Esophagus mucosa (tissue), 1 donor: ENCODE measurements at regions not wholly inside any gene's neighbourhood (a gene's known extent, or its start where the extent isn't known, plus 50 kb on each side); places are given as distances from the start of the nearest gene placed in this dataset.

Experiments used
- ATAC-seq: fragments of 200-7000 bp; cut with Tn5 transposase; one replicate; pipeline ENCODE4 v1.9.1; 2020
- donor health status: DM: yes; HTN: yes; CAD: no.

- no peak for ATAC-seq
These were observed 152.7 kb downstream of the CHRM3 start for GRCh38 chr1:239539051-239539450.

GRCh38 chr1:239539812-239540211, 153.4 kb downstream of the CHRM3 start:
- no peak for ATAC-seq

- ATAC-seq, result no peak
These were observed 157.5 kb downstream of the CHRM3 start for GRCh38 chr1:239543873-239544272.

GRCh38 chr1:239545466-239545865, 159.1 kb downstream of the CHRM3 start:
- ATAC-seq, result no peak

GRCh38 chr1:239547987-239548386, 161.6 kb downstream of the CHRM3 start:
- no peak for ATAC-seq

- ATAC-seq, result peak; percentile 89
These were observed 163.8 kb downstream of the CHRM3 start for GRCh38 chr1:239550178-239550577.

- ATAC-seq, result no peak
These were observed 169.0 kb downstream of the CHRM3 start for GRCh38 chr1:239555350-239555749.

- ATAC-seq, result no peak
These were observed 172.2 kb downstream of the CHRM3 start for GRCh38 chr1:239558559-239558958.

GRCh38 chr1:239558991-239559390, 172.6 kb downstream of the CHRM3 start:
- peak; percentile 47 for ATAC-seq

GRCh38 chr1:239560921-239561320, 174.6 kb downstream of the CHRM3 start:
- ATAC-seq, result no peak

GRCh38 chr1:239562095-239562494, 175.7 kb downstream of the CHRM3 start:
- ATAC-seq, result no peak

GRCh38 chr1:239563681-239564080, 177.3 kb downstream of the CHRM3 start:
- ATAC-seq, result no peak

- peak; percentile 80 for ATAC-seq
These were observed 179.7 kb downstream of the CHRM3 start for GRCh38 chr1:239566074-239566473.

GRCh38 chr1:239570878-239571277, 184.5 kb downstream of the CHRM3 start:
- ATAC-seq, result no peak

- ATAC-seq, result no peak
These were observed 185.8 kb downstream of the CHRM3 start for GRCh38 chr1:239572183-239572582.

- no peak for ATAC-seq
These were observed 187.7 kb downstream of the CHRM3 start for GRCh38 chr1:239574112-239574511.

- no peak for ATAC-seq
These were observed 188.7 kb downstream of the CHRM3 start for GRCh38 chr1:239575113-239575512.

GRCh38 chr1:239583536-239583935, 197.2 kb downstream of the CHRM3 start:
- ATAC-seq, result no peak

GRCh38 chr1:239586128-239586527, 199.8 kb downstream of the CHRM3 start:
- no peak for ATAC-seq

GRCh38 chr1:239587066-239587465, 200.7 kb downstream of the CHRM3 start:
- peak; percentile 15 for ATAC-seq

- no peak for ATAC-seq
These were observed 201.4 kb downstream of the CHRM3 start for GRCh38 chr1:239587574-239588369.

- ATAC-seq, result no peak
These were observed 204.2 kb downstream of the CHRM3 start for GRCh38 chr1:239590556-239590955.

GRCh38 chr1:239593527-239593926, 207.2 kb downstream of the CHRM3 start:
- no peak for ATAC-seq

GRCh38 chr1:239600588-239600987, 214.2 kb downstream of the CHRM3 start:
- ATAC-seq, result no peak

GRCh38 chr1:239601108-239601507, 214.7 kb downstream of the CHRM3 start:
- ATAC-seq, result no peak
